ENCODE measurements at regions not wholly inside any gene's neighbourhood (a gene's known extent, or its start where the extent isn't known, plus 50 kb on each side); places are given as distances from the start of the nearest gene placed in this dataset.
A peak's percentile ranks its signal among the peaks of the same experiment; 100 is the strongest.

- peaks cover 3 to 4% of the 10 kb centered on the region in 2 experiments for H3K4me1 ChIP-seq (ENCODE audit: control insufficient read depth in 1 of 2, insufficient read depth in 2 of 2, low read length in 2 of 2)
- no peak overlapping the region for H3K4me3 ChIP-seq (ENCODE audit: low read depth, low read length)
- no peaks in the 10 kb centered on the region for H3K79me2 ChIP-seq (ENCODE audit: control insufficient read depth, insufficient read depth, low read length, poor library complexity)
- no peaks in the 10 kb centered on the region for H3K27me3 ChIP-seq (ENCODE audit: insufficient read depth, low read length)
- H3K9me3 ChIP-seq (ENCODE audit: insufficient read depth, low read depth, low read length), result peaks cover 2% of the 10 kb centered on the region
- no peak for DNase-seq
- H3K14ac ChIP-seq (ENCODE audit: low read length), result peak overlapping the region; percentile 73
- peak overlapping the region; percentile 64 for H4K12ac ChIP-seq (ENCODE audit: low read depth, low read length)
- no peak overlapping the region for H2BK5ac ChIP-seq (ENCODE audit: low read depth, low read length, poor library complexity)
- H3K18ac ChIP-seq (ENCODE audit: low read length), result peak overlapping the region; percentile 55
- peak overlapping the region; percentile 31 for H4K91ac ChIP-seq (ENCODE audit: low read depth, low read length)
- no CpG with 5 or more reads among the region's 24 CpGs for WGBS (ENCODE audit: extremely low coverage, insufficient coverage, insufficient read length)
- H2BK120ac ChIP-seq (ENCODE audit: insufficient read depth, low read length, poor library complexity), result peak overlapping the region; percentile 41
- H3K9ac ChIP-seq (ENCODE audit: low read length), result no peak overlapping the region
- H3K27ac ChIP-seq (ENCODE audit: low read depth, low read length), result no peak overlapping the region
- H2BK12ac ChIP-seq (ENCODE audit: low read length), result peak overlapping the region; percentile 91
- H3K79me1 ChIP-seq (ENCODE audit: low read length), result peaks cover 1% of the 10 kb centered on the region
- H4K8ac ChIP-seq (ENCODE audit: low read depth, low read length), result peak overlapping the region; percentile 63
- no peak overlapping the region for H3K4ac ChIP-seq (ENCODE audit: low read depth, low read length)
- H2AFZ ChIP-seq (ENCODE audit: insufficient read depth, low read length, poor library complexity), result peak overlapping the region; percentile 38
- H2AK5ac ChIP-seq (ENCODE audit: low read length), result no peak overlapping the region
- no peaks in the 10 kb centered on the region for H3K36me3 ChIP-seq (ENCODE audit: control insufficient read depth in 1 of 2, insufficient read depth in 2 of 2, low read length in 2 of 2)
- peak overlapping the region; percentile 17 for H3K4me2 ChIP-seq (ENCODE audit: low read length)
- no peak overlapping the region for H3K23ac ChIP-seq (ENCODE audit: low read length)
Observed at GRCh38 chr1:214224611-214225354, 56.2 kb upstream of the SMYD2 start.

GRCh38 chr1:214228976-214229375 is 52.0 kb upstream of the SMYD2 start:
- H3K27me3 ChIP-seq (ENCODE audit: insufficient read depth, low read length), result no peaks in the 10 kb centered on the region
- DNase-seq, result no peak
- H3K79me1 ChIP-seq (ENCODE audit: low read length), result no peaks in the 10 kb centered on the region
- H4K91ac ChIP-seq (ENCODE audit: low read depth, low read length), result no peak overlapping the region
- H3K14ac ChIP-seq (ENCODE audit: low read length), result no peak overlapping the region
- no peak overlapping the region for H3K27ac ChIP-seq (ENCODE audit: low read depth, low read length)
- no peak overlapping the region for H2AK5ac ChIP-seq (ENCODE audit: low read length)
- no peak overlapping the region for H4K12ac ChIP-seq (ENCODE audit: low read depth, low read length)
- no peak overlapping the region for H2BK120ac ChIP-seq (ENCODE audit: insufficient read depth, low read length, poor library complexity)
- H2AFZ ChIP-seq (ENCODE audit: insufficient read depth, low read length, poor library complexity), result no peak overlapping the region
- H3K4me1 ChIP-seq (ENCODE audit: control insufficient read depth in 1 of 2, insufficient read depth in 2 of 2, low read length in 2 of 2), result peaks cover 3 to 4% of the 10 kb centered on the region in 2 experiments
- H3K18ac ChIP-seq (ENCODE audit: low read length), result no peak overlapping the region
- no peak overlapping the region for H2BK5ac ChIP-seq (ENCODE audit: low read depth, low read length, poor library complexity)
- H3K9ac ChIP-seq (ENCODE audit: low read length), result no peak overlapping the region
- no peak overlapping the region for H3K4me2 ChIP-seq (ENCODE audit: low read length)
- no peaks in the 10 kb centered on the region for H3K36me3 ChIP-seq (ENCODE audit: control insufficient read depth in 1 of 2, insufficient read depth in 2 of 2, low read length in 2 of 2)
- WGBS (ENCODE audit: extremely low coverage, insufficient coverage, insufficient read length), result no CpG with 5 or more reads among the region's 3 CpGs
- H3K23ac ChIP-seq (ENCODE audit: low read length), result no peak overlapping the region
- no peaks in the 10 kb centered on the region for H3K79me2 ChIP-seq (ENCODE audit: control insufficient read depth, insufficient read depth, low read length, poor library complexity)
- H3K9me3 ChIP-seq (ENCODE audit: insufficient read depth, low read depth, low read length), result no peaks in the 10 kb centered on the region
- no peak overlapping the region for H3K4me3 ChIP-seq (ENCODE audit: low read depth, low read length)
- H4K8ac ChIP-seq (ENCODE audit: low read depth, low read length), result no peak overlapping the region
- H2BK12ac ChIP-seq (ENCODE audit: low read length), result no peak overlapping the region
- no peak overlapping the region for H3K4ac ChIP-seq (ENCODE audit: low read depth, low read length)

- WGBS (ENCODE audit: extremely low coverage, insufficient coverage, insufficient read length), result no CpG with 5 or more reads among the region's 4 CpGs
- Histone ChIP-seq H4K12ac (ENCODE audit: low read depth, low read length) (no peak overlapping the region), H4K8ac (ENCODE audit: low read depth, low read length) (no peak overlapping the region), H3K4ac (ENCODE audit: low read depth, low read length) (no peak overlapping the region), H2BK120ac (ENCODE audit: insufficient read depth, low read length, poor library complexity) (no peak overlapping the region), H3K4me1 (ENCODE audit: control insufficient read depth in 1 of 2, insufficient read depth in 2 of 2, low read length in 2 of 2) (no peaks in the 10 kb centered on the region), H3K36me3 (ENCODE audit: control insufficient read depth in 1 of 2, insufficient read depth in 2 of 2, low read length in 2 of 2) (no peaks in the 10 kb centered on the region), H4K91ac (ENCODE audit: low read depth, low read length) (no peak overlapping the region), H3K27ac (ENCODE audit: low read depth, low read length) (no peak overlapping the region), H3K23ac (ENCODE audit: low read length) (no peak overlapping the region), H2BK12ac (ENCODE audit: low read length) (no peak overlapping the region), H3K18ac (ENCODE audit: low read length) (no peak overlapping the region), H2AFZ (ENCODE audit: insufficient read depth, low read length, poor library complexity) (no peak overlapping the region), H3K14ac (ENCODE audit: low read length) (no peak overlapping the region), H3K79me1 (ENCODE audit: low read length) (no peaks in the 10 kb centered on the region), H3K4me2 (ENCODE audit: low read length) (no peak overlapping the region), H3K4me3 (ENCODE audit: low read depth, low read length) (no peak overlapping the region), H3K27me3 (ENCODE audit: insufficient read depth, low read length) (no peaks in the 10 kb centered on the region), H2AK5ac (ENCODE audit: low read length) (no peak overlapping the region), H3K9me3 (ENCODE audit: insufficient read depth, low read depth, low read length) (no peaks in the 10 kb centered on the region), H3K9ac (ENCODE audit: low read length) (no peak overlapping the region), H2BK5ac (ENCODE audit: low read depth, low read length, poor library complexity) (no peak overlapping the region), H3K79me2 (ENCODE audit: control insufficient read depth, insufficient read depth, low read length, poor library complexity) (no peaks in the 10 kb centered on the region)
- peak in 1 of 2 donors; percentile 37 for DNase-seq
Observed at GRCh38 chr1:214229736-214230135, 51.2 kb upstream of the SMYD2 start.

All from trophoblast cell (in vitro differentiated cells and primary cell).